Occipital lobe (tissue), 1 donor: ENCODE measurements at regions not wholly inside any gene's neighbourhood (a gene's known extent, or its start where the extent isn't known, plus 50 kb on each side); places are given as distances from the start of the nearest gene placed in this dataset.

Experiments
- DNase-seq: peaks from one replicate; lab custom pipeline; 2025; lab: John Stamatoyannopoulos, UW

- no peak for DNase-seq
Observed at GRCh38 chr2:3959372-3959771, 256.0 kb downstream of the DCDC2C start.

GRCh38 chr2:3960106-3960505 is 256.7 kb downstream of the DCDC2C start:
- DNase-seq, result no peak

GRCh38 chr2:3962719-3963118 is 259.3 kb downstream of the DCDC2C start:
- no peak for DNase-seq

GRCh38 chr2:3965211-3965610 is 261.8 kb downstream of the DCDC2C start:
- no peak for DNase-seq

- no peak for DNase-seq
Observed at GRCh38 chr2:3965953-3966352, 262.6 kb downstream of the DCDC2C start.

- DNase-seq, result no peak
Observed at GRCh38 chr2:3966470-3966869, 263.1 kb downstream of the DCDC2C start.

GRCh38 chr2:3968736-3969135 is 265.4 kb downstream of the DCDC2C start:
- no peak for DNase-seq

GRCh38 chr2:3970791-3971651 is 267.6 kb downstream of the DCDC2C start:
- no peak for DNase-seq

GRCh38 chr2:3971652-3972192 is 268.3 kb downstream of the DCDC2C start:
- DNase-seq, result no peak

- DNase-seq, result no peak
Observed at GRCh38 chr2:3972377-3972776, 269.0 kb downstream of the DCDC2C start.

GRCh38 chr2:3974765-3975164 is 271.4 kb downstream of the DCDC2C start:
- no peak for DNase-seq

- no peak for DNase-seq
Observed at GRCh38 chr2:3981446-3981987, 278.1 kb downstream of the DCDC2C start.

GRCh38 chr2:3982160-3982559 is 278.8 kb downstream of the DCDC2C start:
- no peak for DNase-seq

- no peak for DNase-seq
Observed at GRCh38 chr2:3986063-3986462, 282.7 kb downstream of the DCDC2C start.

GRCh38 chr2:3986530-3987258 is 283.3 kb downstream of the DCDC2C start:
- DNase-seq, result no peak

GRCh38 chr2:4002841-4003403 is 299.5 kb downstream of the DCDC2C start:
- no peak for DNase-seq

GRCh38 chr2:4012197-4012596 is 308.8 kb downstream of the DCDC2C start:
- no peak for DNase-seq

- DNase-seq, result no peak
Observed at GRCh38 chr2:4018535-4018934, 315.2 kb downstream of the DCDC2C start.

GRCh38 chr2:4020153-4020552 is 316.8 kb downstream of the DCDC2C start:
- no peak for DNase-seq

- no peak for DNase-seq
Observed at GRCh38 chr2:4020649-4021048, 317.3 kb downstream of the DCDC2C start.

- DNase-seq, result no peak
Observed at GRCh38 chr2:4024605-4025004, 321.2 kb downstream of the DCDC2C start.

- no peak for DNase-seq
Observed at GRCh38 chr2:4029081-4029480, 325.7 kb downstream of the DCDC2C start.
